ENCODE measurements at regions not wholly inside any gene's neighbourhood (a gene's known extent, or its start where the extent isn't known, plus 50 kb on each side); places are given as distances from the start of the nearest gene placed in this dataset.

GRCh38 chr2:16615687-16616615, 49.7 kb downstream of the CYRIA start:
- no peak for DNase-seq (ENCODE audit: low spot score)
- peaks cover 6 to 9% (median 7%) of the 10 kb centered on the region in 4 donors for H3K4me1 ChIP-seq (ENCODE audit: control insufficient read depth in 4 of 4, insufficient read depth in 4 of 4, low read length in 3 of 4)
- H3K36me3 ChIP-seq (ENCODE audit: control insufficient read depth in 4 of 4, insufficient read depth in 3 of 4, low read depth in 1 of 4, low read length in 3 of 4), result no peaks in the 10 kb centered on the region
- no peak overlapping the region for H3K9ac ChIP-seq (ENCODE audit: low read depth in 1 of 2, low read length in 2 of 2)
- WGBS, result 90% methylated on average over 21 of the region's 21 CpGs
- TF ChIP-seq ATF3 (IDR thresholded peaks at IDR 0.05), result no peak
- no peak for TF ChIP-seq EGR1 (IDR thresholded peaks at IDR 0.05; ENCODE audit: low read depth in 2 of 2)
- no peak for TF ChIP-seq FOXA1 (IDR thresholded peaks at IDR 0.05)
- no peak for TF ChIP-seq MAX (IDR thresholded peaks at IDR 0.05)
- no peak for TF ChIP-seq CTCF (IDR thresholded peaks at IDR 0.05; ENCODE audit: low read depth, low read length, missing input control)
- TF ChIP-seq HNF4A (conservative IDR thresholded peaks at IDR 0.05), result no peak
- no peak for TF ChIP-seq JUND (IDR thresholded peaks at IDR 0.05)
- TF ChIP-seq RXRA (IDR thresholded peaks at IDR 0.05), result no peak
- no peak for TF ChIP-seq FOXA2 (IDR thresholded peaks at IDR 0.05)
- no peak for TF ChIP-seq SP1 (IDR thresholded peaks at IDR 0.05)
- H3K9me3 ChIP-seq (ENCODE audit: control insufficient read depth in 4 of 4, low read length in 3 of 4), result no peaks in the 10 kb centered on the region
- no peak overlapping the region for H3K27ac ChIP-seq (ENCODE audit: low read depth in 1 of 2, low read length in 2 of 2)
- H3K27me3 ChIP-seq (ENCODE audit: control insufficient read depth in 4 of 4, insufficient read depth in 4 of 4, low read length in 3 of 4), result no peaks in the 10 kb centered on the region
- H3K4me3 ChIP-seq (ENCODE audit: low read depth in 1 of 3, low read length in 3 of 3), result no peak overlapping the region

- TF ChIP-seq FOXA1 (IDR thresholded peaks at IDR 0.05) (no peak), NR2F2 (IDR thresholded peaks at IDR 0.05) (no peak), ATF3 (IDR thresholded peaks at IDR 0.05) (no peak), GABPA (IDR thresholded peaks at IDR 0.05 in 1 of 2, conservative IDR thresholded peaks at IDR 0.05 in 1 of 2) (no peak), CTCF (IDR thresholded peaks at IDR 0.05; ENCODE audit: low read depth, low read length, missing input control) (no peak), ZBTB33 (IDR thresholded peaks at IDR 0.05) (no peak), REST (IDR thresholded peaks at IDR 0.05) (no peak), MAX (IDR thresholded peaks at IDR 0.05) (no peak), RAD21 (IDR thresholded peaks at IDR 0.05) (no peak), HNF4A (conservative IDR thresholded peaks at IDR 0.05) (no peak), SP1 (IDR thresholded peaks at IDR 0.05) (no peak), FOXA2 (IDR thresholded peaks at IDR 0.05) (no peak), HNF4G (IDR thresholded peaks at IDR 0.05) (no peak), TAF1 (conservative IDR thresholded peaks at IDR 0.05) (no peak), JUND (IDR thresholded peaks at IDR 0.05) (no peak)
- no peaks in the 10 kb centered on the region for H3K9me3 ChIP-seq (ENCODE audit: control insufficient read depth in 4 of 4, low read length in 3 of 4)
- H3K9ac ChIP-seq (ENCODE audit: low read depth in 1 of 2, low read length in 2 of 2), result no peak overlapping the region
- no peak for DNase-seq (ENCODE audit: low spot score)
- WGBS, result 94% methylated on average over 3 of the region's 3 CpGs
- peaks cover 6 to 9% (median 7%) of the 10 kb centered on the region in 4 donors for H3K4me1 ChIP-seq (ENCODE audit: control insufficient read depth in 4 of 4, insufficient read depth in 4 of 4, low read length in 3 of 4)
- H3K4me3 ChIP-seq (ENCODE audit: low read depth in 1 of 3, low read length in 3 of 3), result no peak overlapping the region
- H3K36me3 ChIP-seq (ENCODE audit: control insufficient read depth in 4 of 4, insufficient read depth in 3 of 4, low read depth in 1 of 4, low read length in 3 of 4), result no peaks in the 10 kb centered on the region
- no peaks in the 10 kb centered on the region for H3K27me3 ChIP-seq (ENCODE audit: control insufficient read depth in 4 of 4, insufficient read depth in 4 of 4, low read length in 3 of 4)
- no peak overlapping the region for H3K27ac ChIP-seq (ENCODE audit: low read depth in 1 of 2, low read length in 2 of 2)
These were observed 50.4 kb downstream of the CYRIA start for GRCh38 chr2:16615246-16615645.
